Fibroblast of skin of right biceps (primary cell): ENCODE measurements at regions not wholly inside any gene's neighbourhood (a gene's known extent, or its start where the extent isn't known, plus 50 kb on each side); places are given as distances from the start of the nearest gene placed in this dataset.
"Not testable (repeated sequence)": the region's sequence is repeated elsewhere in the genome, so short reads cannot be mapped to it uniquely, and the experiment has no call there.

Experiments used
- DNase-seq: peaks from one replicate; pipeline ENCODE4 v3.0.0-alpha.2; 2013

DNA sequence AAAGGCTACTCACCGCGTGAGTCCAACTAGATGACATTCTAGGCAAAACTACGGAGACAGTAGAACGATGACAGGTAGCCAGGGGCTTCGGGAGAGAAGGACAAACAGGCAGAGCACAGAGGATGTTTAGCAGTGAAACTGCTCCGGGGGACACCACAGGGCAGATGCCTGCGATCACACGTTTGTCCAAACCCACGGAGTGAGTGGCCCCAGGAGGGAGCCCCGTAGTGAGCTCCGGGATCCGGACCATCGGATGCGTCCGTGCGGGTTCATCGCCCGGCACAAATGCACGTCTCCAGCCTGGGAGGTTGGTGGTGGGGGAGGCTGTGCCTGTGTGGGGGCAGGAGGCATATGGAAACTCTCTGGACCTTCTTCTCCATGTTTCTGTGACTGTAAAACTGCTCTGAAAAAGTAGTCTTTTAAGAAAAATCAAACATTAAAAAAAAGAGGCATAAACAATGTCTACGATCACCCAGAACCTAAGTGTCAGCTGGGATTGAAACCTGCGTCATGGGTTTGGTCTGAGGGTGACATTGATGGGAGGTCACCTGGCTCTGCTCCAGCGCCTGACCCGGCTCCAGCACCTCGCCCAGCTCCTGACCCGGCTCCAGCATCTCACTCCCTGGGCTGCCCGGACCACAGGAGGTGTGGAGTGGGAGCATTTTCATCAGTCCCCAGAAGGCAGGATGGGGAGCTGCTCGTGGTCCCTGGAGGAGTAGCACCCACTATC is 83.0 kb upstream of the CTDP1 start:
- no peak for DNase-seq

DNA sequence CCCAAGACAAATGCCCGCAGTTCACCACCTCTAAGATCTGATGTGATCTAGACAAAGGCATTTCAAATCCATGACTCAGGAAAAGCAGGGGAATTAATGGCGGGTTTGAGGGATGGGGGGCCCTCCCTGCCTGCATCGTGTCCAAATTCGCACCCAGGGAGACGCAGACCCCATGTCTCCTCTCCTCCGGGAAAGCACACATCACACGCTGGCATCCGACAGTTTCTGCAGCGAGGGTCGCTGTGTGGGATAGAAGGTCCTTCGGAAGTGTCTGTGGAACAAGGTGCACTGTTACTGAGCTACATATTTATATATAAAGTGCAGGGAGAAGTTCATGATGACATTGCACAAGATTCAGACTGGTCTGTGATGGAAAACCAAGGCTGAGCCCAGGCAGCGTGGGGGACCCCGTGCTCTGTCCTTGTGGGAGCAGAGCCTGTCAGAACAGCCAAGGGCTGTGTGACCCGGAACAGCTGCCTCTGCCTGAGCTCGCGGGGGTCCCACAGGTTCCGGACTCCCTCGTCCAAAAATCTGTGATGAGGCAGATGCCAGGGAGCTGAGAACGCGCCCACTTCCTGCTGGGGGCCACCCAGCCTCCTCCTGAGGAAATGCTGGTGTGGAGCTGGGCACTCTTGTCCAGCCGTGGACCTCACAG is 82.3 kb upstream of the CTDP1 start:
- DNase-seq: no peak

DNA sequence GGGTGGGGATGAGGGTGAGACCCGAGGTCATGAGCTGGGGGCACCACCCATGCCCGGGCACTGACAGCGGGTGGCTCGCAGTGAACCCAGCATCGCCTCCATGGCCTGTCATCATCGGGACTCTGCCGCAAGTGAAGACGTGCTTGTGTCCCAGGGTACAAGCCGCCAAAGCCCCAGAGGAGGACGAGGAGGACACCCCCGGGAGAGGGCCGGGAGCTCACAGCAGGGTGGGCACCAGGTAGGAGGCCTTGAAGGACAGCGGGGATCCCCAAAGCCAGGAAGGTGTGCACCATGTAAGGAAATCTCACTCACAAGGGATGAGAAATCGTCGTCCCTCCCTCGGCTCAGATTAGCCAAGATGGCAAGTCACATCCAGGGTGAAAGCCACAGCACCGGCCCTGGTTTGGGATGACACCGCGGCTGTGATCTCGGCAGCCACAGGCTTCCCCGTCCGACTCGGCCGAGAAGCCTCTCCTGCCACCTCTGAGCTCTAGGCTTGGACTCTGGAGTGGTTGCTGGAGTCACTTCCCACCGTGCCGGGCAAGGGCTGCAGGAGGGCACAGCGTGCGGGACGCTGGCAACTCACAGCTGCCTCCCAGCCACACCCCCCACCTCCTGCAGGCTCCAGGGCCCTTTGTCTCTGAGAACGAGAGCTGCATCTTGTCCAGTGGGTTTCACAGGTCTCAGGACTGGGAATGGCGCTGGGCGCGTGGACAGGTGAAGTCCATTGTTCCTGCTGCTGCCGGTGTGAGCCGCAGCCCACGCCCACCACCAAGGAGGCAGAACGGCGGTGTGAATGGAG is 81.6 kb upstream of the CTDP1 start:
- no peak for DNase-seq

- DNase-seq: no peak
Observed at GRCh38 chr18:79598633-79599175, 80.9 kb upstream of the CTDP1 start.

GRCh38 chr18:79599441-79599931 is 80.1 kb upstream of the CTDP1 start:
- DNase-seq: peak; percentile 57

GRCh38 chr18:79600141-79600540 is 79.5 kb upstream of the CTDP1 start:
- DNase-seq: no peak

GRCh38 chr18:79600596-79600995 is 79.0 kb upstream of the CTDP1 start:
- no peak for DNase-seq

DNA sequence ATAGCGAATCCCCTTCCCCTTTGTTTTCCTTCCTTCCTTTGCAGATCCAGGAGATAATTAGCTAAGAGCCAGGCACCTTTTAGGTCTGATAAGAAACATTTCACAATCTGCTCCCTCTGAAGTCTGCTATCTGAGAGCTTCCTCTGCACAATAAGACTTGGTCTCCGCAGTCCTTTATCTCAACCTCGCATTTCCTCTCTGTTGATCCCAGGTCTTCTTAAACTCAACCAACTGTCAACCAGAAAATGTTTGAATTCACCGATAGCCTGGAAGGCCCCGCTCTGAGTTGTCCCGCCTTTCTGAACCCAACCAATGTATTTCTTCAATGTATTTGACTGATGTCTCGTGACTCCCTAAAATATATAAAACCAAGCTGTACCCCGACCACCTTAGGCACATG is 78.4 kb upstream of the CTDP1 start:
- DNase-seq: no peak

DNA sequence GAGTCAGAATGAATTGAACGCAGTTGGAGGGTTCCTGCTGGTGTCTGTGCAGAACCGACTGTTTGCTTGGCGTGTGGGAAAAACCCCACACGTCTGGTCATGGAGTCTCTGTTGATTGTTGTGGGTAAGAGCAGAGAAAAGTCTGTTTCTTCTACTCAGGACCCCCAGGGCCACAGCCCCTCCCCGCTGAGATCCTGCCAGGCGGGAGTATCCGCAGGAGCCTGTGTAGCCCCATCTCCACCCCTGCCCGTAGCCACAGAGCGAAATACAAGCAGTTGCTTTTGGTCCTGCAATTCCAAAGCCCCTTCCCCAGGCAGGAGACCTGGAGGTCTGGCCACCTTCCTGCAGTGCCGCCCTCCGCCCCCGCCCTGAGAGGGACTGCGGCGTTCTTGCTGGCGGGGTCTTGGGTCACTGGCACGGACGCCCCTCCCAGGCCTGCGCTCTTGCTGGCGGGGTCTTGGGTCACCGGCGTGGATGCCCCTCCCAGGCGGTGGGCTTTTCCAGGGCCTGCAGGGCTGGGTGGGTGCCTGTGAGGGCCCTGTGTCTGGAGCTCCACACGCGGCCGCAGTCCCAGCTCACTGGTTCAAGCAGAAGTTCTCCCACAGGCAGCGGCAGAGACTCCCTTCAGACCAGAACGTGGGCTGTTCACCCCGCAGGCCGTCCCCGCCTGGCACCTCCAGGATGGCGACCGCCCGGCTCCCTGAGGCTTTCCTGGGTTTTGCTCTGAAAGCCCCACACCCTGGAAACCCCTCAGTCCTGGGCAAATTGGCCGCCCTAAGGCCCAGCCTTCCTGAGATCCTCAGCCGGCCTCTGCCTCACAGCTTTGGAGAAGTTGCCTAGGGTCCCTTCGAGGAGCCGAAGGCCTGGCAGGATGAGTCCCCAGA is 76.0 kb upstream of the CTDP1 start:
- DNase-seq: no peak

GRCh38 chr18:79604205-79604912 is 75.2 kb upstream of the CTDP1 start:
- no peak for DNase-seq

DNA sequence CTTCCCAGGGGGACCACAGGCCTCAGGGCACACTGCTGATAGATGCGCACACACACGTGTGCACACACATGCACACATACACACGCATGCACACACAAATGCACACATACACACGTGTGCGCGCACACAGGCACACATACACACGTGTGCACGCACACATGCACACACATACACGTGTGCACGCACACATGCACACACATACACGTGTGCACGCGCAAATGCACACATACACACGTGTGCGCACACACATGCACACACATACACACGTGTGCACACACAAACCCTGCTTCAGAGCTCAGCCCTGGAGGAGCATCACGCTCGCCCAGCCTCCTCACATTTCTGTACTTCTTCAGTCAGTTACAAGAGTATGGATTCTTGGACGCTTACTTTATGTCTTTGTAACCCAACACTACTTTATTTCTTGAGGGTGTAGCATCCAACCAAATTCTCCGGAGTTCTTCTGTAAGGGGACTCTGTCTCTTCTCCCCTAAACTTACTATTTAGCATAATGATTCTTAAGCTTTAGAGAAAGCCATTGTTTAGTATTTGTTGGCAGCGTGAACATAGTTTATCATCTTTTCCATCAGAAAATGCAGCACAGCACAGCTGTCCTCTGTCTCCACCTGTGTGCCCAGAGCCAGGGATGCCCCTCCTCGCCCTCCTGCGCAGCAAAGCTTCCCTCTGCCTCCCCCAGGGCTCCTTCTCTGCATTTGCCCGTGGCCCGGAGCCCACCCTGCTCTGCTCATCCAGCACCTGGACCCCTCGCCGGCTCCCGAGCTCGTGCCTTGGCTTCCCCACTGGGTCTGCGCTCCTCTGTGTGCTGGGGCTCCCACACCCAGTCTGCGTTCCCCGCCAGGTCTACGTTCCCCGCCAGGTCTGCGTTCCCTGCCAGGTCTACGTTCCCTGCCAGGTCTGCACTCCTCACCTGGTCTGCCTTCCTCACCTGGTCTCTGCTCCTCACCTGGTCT is 74.4 kb upstream of the CTDP1 start:
- DNase-seq: no peak

GRCh38 chr18:79606071-79606470 is 73.5 kb upstream of the CTDP1 start:
- not testable (repeated sequence) for DNase-seq

- DNase-seq: no peak
Observed at GRCh38 chr18:79606621-79607331, 72.8 kb upstream of the CTDP1 start.

- no peak for DNase-seq
Observed at GRCh38 chr18:79607361-79607952, 72.1 kb upstream of the CTDP1 start.

DNA sequence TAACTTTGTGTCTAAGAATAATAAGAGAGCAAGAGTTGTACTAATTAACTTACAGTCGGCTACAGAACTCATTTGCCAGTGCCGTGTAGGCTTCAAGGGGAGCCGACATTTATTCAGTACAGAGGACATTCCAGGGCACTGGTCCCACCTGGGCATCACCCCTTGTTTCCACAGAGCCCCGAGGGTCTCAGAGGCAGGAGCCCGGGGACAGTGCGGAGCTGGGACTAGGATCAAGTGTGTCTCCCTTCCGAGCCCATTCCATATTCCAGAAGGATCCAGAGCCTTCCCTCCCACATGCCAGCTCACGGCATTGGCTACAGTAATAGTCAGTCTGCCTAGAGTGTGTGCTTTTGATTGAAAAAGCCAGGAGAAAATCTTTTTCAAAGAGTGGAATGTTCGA is 71.5 kb upstream of the CTDP1 start:
- no peak for DNase-seq

- DNase-seq: no peak
Observed at GRCh38 chr18:79608535-79608934, 71.1 kb upstream of the CTDP1 start.

DNA sequence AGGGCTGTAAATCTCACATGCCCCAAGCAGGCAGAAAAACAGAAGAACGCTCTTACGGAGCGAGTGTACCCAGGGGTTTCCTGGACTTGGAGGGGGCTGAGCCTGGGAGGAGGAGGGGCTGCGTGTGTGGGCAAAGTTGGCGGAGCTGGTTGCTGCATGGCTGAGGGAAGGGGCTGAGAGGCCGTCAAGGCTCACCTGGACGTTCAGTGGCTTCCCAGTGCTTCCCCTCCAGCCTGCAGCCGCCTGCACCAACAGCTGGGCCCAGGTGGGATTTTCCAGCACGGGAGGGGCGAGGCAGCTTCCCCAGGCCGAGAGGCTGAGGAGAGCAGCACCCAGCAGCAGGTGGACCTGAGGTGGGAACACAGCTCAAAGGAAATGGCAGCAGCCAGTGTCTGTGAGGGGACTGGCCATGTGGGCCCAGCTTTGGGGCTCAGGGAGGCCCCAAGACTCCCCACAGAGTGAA is 70.6 kb upstream of the CTDP1 start:
- DNase-seq: no peak

DNA sequence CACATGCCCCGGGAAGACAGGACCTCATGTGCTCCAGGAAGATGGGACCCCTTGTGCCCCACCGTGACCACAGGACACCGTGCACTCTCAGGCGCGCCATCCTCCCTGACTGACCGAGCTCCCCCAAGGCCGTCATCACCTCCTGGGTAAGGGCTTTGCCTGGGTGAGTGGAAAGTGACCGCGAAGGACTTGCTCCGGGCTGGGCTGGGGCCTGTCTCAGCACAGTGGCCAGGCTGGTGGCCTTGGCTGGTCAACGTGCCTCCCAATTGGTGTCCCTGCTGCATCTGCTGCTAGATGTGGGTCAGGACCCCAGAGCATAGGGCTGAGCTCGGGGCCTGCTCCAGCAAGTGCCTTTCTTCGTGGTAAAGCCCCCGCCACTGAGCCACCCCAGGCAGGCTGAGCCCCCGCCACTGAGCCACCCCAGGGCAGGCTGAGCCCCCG is 69.7 kb upstream of the CTDP1 start:
- no peak for DNase-seq

- DNase-seq: no peak
Observed at GRCh38 chr18:79610461-79611039, 69.1 kb upstream of the CTDP1 start.
